ENCODE measurements at regions not wholly inside any gene's neighbourhood (a gene's known extent, or its start where the extent isn't known, plus 50 kb on each side); places are given as distances from the start of the nearest gene placed in this dataset.

DNA sequence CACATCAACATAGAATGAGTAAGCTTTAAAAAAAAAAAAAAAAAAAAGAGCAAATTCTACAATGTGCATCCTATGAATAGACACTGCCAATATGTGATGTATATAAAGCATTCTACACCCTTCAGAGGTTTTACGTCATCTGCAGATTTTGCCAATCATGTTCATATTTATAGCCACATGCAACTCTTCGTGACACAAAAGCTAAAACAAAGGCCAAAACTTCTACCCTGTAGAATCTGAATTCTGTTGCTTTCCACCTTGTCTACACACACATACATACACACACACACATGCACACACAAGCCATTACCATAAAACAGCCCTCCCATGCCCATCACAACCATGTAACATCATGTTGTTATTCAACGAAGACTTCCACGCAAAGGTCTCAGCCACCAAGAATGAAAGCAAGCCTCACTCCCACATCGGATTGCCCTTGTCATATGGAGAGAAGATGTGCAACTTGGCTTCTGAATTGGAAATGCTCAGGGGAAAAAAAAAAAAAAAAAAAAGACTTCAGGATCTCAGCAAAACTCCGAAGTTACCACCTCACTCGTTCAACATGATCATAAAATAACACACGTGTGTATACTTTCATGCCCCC lies 479.4 kb upstream of the JARID2 start:
- no peak for DNase-seq (ENCODE audit: low read depth in 2 of 2)
- TF ChIP-seq, protein P1, sequence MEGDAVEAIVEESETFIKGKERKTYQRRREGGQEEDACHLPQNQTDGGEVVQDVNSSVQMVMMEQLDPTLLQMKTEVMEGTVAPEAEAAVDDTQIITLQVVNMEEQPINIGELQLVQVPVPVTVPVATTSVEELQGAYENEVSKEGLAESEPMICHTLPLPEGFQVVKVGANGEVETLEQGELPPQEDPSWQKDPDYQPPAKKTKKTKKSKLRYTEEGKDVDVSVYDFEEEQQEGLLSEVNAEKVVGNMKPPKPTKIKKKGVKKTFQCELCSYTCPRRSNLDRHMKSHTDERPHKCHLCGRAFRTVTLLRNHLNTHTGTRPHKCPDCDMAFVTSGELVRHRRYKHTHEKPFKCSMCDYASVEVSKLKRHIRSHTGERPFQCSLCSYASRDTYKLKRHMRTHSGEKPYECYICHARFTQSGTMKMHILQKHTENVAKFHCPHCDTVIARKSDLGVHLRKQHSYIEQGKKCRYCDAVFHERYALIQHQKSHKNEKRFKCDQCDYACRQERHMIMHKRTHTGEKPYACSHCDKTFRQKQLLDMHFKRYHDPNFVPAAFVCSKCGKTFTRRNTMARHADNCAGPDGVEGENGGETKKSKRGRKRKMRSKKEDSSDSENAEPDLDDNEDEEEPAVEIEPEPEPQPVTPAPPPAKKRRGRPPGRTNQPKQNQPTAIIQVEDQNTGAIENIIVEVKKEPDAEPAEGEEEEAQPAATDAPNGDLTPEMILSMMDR (IDR thresholded peaks at IDR 0.05; ENCODE audit: low read depth, low read length): no peak
- H3K4me3 ChIP-seq (replicated peaks in 1 of 2; ENCODE audit: low read depth in 2 of 2, low read length in 2 of 2): no peak overlapping the region

DNA sequence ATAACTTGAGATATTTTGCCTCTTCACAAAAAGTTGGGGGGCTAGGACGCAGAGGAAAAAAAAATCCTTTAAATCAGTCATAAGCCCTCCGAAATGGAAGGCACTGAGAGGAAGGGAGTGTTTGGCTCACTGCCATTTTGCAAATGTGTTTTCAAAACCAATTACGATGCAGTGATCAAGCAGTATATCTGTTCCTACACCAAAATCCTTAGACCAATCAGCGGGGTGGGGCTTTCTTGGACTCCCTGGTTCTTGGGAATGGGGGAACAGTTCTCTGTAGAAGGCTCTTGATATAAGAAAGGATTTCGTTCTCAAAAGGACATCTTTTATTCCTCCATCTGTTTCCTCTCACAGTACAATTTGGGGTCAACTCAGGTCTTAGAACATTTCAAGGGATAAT lies 478.6 kb upstream of the JARID2 start:
- TF ChIP-seq, protein P1 (IDR thresholded peaks at IDR 0.05; ENCODE audit: low read depth, low read length): no peak
- peak in 1 of 2 donors; percentile 5 for DNase-seq (ENCODE audit: low read depth in 2 of 2)
- no peak overlapping the region for H3K4me3 ChIP-seq (replicated peaks in 1 of 2; ENCODE audit: low read depth in 2 of 2, low read length in 2 of 2)

DNA sequence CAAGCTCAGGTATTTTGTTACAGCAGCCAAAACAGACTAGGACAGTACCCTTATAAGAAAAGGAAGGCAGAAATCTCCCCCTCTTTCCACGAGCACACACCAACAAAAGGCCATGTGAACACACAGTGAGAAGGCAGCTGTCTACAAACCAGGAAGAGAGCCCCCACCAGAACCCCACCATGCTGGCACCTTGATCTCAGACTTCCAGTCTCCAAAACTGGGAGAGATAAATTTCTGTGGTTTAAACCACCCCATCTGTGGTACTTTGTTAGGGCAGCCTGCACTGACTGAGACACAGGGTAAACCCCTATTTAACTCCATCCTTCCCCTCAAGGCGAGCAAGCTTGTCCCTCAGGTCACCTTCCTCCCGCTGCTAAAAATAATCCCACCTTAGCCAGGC lies 475.8 kb upstream of the JARID2 start:
- no peak overlapping the region for H3K4me3 ChIP-seq (replicated peaks in 1 of 2; ENCODE audit: low read depth in 2 of 2, low read length in 2 of 2)
- TF ChIP-seq, protein P1 (IDR thresholded peaks at IDR 0.05; ENCODE audit: low read depth, low read length): no peak
- no peak for DNase-seq (ENCODE audit: low read depth in 2 of 2)

DNA sequence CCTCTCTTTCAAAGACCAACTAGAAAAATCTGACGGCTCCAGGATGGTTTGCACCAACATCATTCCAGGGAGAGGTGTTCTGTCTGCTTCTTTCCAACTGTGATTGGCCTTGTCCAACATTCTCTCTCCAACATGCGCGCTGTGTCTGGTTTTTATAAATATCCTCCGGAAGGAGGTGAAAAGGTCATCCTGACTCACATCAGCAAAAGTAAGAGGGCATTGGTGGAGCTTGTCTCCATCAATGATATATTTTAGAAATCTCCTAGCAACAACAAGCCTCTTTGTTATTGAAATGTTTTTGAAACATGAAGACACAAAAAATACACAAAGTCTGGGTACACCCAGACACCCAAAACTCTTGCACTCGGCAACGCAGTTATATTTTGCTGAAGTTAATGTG lies 475.3 kb upstream of the JARID2 start:
- TF ChIP-seq, protein P1 (IDR thresholded peaks at IDR 0.05; ENCODE audit: low read depth, low read length): no peak
- no peak overlapping the region for H3K4me3 ChIP-seq (replicated peaks in 1 of 2; ENCODE audit: low read depth in 2 of 2, low read length in 2 of 2)
- DNase-seq (ENCODE audit: low read depth in 2 of 2): peak; percentile 33 to 56

DNA sequence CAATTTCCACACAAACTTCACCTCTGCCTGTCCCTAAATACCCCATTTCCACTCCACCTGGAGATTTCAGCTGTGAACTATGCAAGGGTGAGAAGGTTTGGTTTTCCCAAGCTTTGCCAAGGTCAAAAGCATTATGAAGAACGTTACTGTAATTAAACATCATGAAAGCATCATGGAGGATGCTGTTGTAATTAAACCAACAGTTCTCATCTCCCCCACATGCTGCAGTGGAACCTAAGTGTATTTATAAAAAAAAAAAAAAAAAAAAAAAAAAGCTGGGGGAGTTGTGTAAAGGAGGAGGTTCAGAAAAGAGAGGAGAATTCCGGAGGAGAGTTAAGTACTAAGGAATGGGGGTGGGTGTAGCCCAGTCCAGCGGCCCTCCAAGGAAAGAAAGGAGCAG lies 474.9 kb upstream of the JARID2 start:
- no peak overlapping the region for H3K4me3 ChIP-seq (replicated peaks in 1 of 2; ENCODE audit: low read depth in 2 of 2, low read length in 2 of 2)
- TF ChIP-seq, protein P1 (IDR thresholded peaks at IDR 0.05; ENCODE audit: low read depth, low read length): no peak
- DNase-seq (ENCODE audit: low read depth in 2 of 2): no peak

DNA sequence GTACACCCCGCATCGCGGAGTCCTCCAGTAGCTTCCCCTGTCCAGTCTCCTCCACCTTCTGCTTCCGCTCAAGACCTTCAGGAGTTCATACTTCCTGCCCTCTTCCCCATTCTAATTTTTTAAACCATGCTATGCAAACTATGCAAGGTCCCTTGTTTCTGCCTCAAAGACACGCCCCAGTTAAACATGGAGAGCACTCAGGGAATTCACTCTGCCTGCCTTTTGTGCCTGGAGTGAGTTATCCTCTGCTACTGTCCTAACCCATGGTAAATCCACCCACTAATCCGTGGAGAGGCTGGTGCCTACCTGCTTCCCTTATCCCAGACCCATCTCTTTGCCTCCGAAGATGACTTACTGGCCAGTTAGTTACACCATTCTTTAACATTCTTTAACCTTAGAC lies 473.7 kb upstream of the JARID2 start:
- TF ChIP-seq, protein P1 (IDR thresholded peaks at IDR 0.05; ENCODE audit: low read depth, low read length): no peak
- no peak for DNase-seq (ENCODE audit: low read depth in 2 of 2)
- no peak overlapping the region for H3K4me3 ChIP-seq (replicated peaks in 1 of 2; ENCODE audit: low read depth in 2 of 2, low read length in 2 of 2)

DNA sequence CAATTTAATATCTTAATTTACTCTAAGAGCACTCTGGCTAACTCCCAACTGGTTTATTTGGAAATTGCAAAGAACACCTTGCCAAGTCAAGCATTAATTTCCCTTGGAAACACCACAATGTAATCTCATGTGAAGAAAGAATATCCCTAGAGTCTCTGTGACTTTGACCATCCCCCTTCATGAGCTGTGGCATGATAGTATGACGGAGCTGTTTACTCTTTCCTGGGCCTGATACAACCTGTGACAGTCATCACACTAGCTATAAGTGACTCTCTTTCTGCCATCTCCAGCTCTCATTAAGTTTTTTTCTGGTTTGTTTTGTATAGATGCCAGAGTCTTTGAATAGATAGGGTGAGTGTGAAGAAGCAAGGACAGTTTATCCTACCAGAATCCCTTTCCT lies 470.3 kb upstream of the JARID2 start:
- TF ChIP-seq, protein P1 (IDR thresholded peaks at IDR 0.05; ENCODE audit: low read depth, low read length): no peak
- peak in 1 of 2 donors; percentile 5 for DNase-seq (ENCODE audit: low read depth in 2 of 2)
- no peak overlapping the region for H3K4me3 ChIP-seq (replicated peaks in 1 of 2; ENCODE audit: low read depth in 2 of 2, low read length in 2 of 2)
